AG08395 (cell line): ENCODE measurements at regions not wholly inside any gene's neighbourhood (a gene's known extent, or its start where the extent isn't known, plus 50 kb on each side); places are given as distances from the start of the nearest gene placed in this dataset.
"Not testable (repeated sequence)": the region's sequence is repeated elsewhere in the genome, so short reads cannot be mapped to it uniquely, and the experiment has no call there.

Source experiments
- DNase-seq: peaks from one replicate; pipeline ENCODE4 v3.0.0; 2012; ENCODE audit warnings: mixed read lengths, low spot score

DNA sequence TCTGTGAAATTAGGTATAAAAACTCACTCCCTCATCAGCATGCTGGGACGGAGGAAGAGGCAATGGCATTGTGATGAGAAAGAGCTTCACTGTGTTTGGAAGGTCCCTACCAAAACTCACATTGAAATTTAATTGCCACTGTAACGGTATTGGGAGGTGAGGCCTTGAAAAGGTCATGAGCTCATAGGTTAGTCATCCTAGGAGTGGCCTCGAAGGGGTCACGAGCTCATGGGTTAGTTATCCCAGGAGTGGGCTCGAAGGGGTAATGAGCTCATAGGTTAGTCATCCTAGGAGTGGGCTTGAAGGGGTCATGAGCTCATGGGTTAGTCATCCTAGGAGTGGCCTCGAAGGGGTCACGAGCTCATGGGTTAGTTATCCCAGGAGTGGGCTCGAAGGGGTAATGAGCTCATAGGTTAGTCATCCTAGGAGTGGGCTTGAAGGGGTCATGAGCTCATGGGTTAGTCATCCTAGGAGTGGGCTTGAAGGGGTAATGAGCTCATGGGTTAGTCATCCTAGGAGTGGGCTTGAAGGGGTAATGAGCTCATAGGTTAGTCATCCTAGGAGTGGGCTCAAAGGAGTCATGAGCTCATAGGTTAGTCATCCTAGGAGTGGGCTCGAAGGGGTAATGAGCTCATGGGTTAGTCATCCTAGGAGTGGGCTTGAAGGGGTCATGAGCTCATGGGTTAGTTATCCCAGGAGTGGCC is 582.7 kb downstream of the GLRX3 start:
- not testable (repeated sequence) for DNase-seq

DNA sequence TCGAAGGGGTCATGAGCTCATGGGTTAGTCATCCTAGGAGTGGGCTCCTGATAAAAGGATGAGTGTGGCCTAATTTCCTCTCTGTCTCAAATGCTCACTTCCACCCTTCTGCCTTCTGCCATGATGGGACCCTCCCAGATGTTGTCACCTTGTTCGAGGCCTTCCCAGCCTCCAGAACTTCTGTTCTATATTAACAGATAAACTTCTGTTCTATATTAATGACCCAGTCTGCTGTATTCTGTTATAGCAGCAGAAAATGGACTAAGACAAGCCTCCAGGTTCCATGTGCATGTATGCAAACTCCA is 583.2 kb downstream of the GLRX3 start:
- DNase-seq: no peak

DNA sequence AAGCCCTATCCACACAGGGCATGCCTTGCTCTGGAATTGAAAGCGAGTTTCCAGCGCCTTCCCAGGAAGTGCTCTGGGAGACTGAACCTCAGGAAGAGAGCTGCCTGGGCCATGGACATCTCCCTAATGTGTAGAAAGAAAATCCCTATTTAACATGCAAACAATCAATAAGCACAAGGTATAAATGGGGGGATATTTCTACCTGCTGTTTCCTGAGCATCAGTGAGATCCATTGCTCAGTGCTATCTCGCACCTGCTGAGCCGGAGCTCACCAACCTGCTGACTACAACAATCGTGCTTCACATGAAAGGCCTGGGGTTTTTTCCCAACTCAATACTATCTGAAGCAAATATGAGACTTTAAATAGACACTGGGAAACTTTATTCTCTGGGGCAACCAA is 584.0 kb downstream of the GLRX3 start:
- no peak for DNase-seq

DNA sequence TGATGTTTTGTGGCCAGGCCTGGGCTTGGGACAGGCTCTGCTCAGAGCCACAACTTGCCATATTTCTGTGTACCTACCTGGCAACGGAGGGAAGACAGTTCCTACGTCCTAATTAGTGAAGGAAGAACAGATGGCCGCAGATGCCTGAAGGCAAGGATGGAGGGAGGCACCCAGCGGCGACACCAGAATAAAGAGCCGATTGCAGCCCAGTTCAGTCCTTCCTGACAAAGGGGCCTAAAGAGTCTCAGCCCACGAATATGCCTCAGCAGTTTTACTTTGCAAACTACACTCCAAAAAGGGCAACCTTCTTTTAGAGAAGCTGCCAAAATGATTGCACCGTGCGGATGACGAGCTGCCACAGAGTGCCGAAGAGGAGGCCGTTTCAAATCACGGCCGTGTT is 585.8 kb downstream of the GLRX3 start:
- no peak for DNase-seq

DNA sequence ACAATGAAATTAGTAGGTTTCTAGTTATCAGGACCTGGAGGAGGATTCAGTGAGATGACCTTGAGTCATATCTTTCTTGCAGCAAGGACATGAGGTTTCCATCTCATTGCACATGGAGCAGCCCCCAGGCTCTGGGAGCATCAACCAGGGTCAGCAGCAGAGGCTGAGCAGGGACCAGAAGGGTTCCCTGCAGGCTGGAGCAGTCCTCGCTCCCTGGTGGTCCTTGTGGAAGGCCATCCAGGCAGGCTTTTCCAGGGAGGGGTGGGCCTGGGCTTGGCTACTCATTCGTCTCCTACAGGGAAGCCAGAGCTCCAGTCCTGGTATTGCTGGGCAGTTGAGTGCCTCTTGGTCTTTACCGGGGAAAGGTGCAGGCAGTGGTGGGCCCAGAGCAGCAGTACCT is 587.5 kb downstream of the GLRX3 start:
- DNase-seq: no peak

DNA sequence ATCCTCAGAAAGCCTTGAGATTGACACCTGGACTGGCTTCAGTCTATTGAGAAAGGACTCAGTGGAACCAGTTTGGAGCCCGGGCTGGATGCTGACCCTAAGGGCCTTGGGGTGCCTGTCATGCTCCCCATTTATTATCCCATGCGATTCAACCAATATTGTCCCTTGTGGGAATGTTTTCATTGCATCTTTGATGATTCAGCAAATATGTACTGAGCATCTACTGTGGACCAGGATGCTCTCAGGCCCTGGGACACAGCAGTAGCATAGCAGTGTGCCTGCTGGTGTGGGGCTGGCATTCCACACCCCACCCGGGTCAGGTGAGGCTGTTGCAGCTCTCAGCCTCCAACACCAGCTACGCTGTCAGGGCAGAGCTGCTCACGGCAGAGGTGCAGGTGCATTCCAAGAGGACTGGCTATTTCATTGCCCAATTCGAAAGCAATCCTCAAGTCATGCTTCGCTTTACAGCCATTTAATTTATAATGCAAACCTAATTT is 586.0 kb downstream of the TCERG1L start:
- no peak for DNase-seq

DNA sequence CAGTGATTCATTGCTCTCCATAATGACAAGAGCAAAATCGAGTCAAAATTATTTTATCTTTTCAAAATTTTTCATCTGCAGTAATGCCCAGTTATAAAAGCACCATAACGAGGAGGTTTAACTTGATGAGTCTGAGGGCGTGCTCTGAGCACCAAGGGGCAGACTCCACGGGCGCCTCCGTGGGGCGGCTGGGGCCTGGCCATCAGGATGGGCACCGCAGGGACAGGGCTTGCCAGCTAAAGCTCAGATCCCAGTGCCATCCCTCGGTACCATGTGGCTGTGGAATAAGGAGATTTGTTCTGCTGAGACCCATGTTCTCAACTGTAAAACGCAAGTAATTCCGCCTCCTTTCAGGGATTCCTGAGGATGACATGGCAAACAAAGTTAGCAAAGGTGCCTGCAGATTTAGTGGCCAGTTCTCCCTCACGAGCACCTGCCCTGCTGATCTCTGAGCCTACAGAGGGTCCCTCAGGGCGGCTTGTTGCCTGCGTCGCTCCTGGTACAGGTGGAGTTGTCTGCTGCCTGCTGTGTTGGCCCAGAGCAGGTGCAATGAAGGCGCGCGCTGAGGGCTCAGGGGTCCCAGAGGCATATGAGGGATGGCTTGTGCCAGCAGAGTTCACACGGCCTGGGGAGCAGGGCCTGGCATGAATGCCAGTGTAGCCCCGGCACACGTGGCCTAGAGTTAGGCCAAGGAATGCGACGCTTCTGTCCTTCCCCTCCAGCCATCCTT is 584.4 kb downstream of the TCERG1L start:
- DNase-seq: no peak

DNA sequence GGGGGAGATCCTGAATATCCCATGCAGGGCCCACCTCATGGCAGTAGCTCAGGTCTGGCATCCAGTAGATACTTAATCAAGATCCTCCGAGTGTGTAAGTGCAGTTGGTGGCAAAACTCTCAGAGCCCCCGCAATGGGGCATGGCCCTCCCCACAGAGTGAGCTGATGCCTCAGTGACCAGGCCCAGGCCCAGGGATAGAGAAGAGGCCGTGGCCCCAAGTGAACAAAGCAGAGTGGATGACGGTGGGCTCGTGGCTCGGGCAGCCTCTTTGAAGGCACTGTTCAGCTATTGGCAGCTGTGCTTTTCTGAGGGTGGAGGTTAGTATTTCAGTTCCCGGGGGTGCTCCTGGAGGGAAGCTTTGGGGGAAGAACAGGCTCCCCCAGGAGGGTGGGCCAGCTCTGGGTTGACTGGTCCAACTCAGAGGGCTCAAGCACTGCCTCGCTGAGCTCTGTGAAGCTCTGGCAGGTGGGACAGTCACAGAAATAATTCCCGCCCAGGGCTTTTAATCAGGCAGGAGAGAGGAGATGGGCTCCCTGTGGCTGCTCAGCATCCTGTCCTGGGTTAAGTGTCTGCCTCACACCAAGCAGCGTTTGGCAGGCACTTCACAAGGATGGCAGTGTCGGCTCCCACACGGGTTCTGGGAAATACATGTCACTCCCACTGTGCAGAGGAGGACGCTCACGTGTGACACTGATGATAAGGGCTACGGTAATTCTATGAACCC is 583.6 kb downstream of the TCERG1L start:
- no peak for DNase-seq

DNA sequence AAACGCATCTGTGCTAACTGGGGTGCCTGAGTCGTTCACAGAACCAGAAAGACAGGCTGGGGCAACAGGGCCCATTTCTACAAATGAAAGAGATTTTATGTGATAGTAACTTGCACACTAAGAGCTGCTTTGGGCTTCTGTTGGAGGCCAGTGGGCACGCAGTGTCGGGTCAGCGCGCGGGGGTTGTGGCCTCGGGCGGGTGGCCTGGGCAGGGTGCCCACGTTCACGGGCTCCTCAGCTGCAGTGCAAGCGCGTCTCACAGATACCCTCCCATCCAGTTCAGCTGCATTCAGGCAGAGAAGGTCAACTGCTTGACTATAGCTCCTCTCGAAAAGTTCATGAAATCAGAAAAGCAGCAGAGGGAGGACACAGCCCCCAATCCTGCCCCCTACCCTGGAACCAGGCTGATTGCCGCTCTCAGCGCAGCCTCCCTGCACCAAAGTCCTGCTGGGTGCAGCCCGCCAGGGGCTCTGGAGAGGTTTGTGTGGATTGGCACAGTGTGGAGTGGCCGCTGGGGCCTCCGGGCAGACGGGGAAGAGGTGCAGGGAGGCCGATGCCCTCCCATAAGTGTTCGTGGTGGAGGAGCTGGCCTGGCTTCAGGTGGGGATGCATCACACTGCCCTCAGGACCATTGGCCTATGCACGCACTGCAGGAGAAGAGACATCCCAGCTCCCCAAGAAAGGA is 582.8 kb downstream of the TCERG1L start:
- no peak for DNase-seq

DNA sequence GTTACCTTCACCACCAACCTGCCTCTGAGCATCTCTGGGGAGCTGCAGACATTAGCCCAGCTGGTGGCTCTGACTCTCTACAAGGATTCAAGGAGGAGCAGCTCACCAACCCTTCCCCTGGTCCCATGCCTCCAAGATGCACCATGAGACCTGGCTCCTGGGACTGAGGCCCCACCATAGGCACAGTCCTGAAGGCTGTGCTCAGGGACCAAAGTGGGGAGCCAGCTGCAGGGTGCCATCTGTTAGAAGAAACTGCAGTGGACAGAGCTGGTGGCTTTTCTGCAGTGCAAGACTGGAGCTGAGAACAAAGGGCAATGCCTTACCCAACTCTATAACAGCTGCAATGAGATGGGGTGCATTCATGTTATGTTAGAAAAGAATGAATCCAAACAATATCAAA is 581.6 kb downstream of the TCERG1L start:
- DNase-seq: no peak

DNA sequence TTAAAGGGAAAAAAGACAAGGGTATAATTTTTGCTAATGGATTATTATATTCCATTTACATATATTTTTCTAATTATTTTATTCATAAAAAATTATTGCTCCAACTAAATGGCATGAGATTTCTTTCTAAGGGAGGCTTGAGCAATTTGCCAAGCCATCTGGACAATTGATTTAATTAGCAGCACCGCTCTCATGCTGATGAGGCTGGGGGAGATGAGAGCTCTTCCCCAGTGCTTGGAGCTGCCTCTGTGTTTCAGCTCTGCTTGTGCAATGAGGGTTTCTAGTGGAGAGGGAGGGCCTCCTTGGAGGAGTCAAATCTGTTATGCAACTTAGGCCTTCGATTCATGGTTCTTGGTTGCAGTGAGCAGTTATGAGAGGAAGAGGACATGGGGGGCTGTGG is 574.3 kb downstream of the TCERG1L start:
- DNase-seq: no peak

DNA sequence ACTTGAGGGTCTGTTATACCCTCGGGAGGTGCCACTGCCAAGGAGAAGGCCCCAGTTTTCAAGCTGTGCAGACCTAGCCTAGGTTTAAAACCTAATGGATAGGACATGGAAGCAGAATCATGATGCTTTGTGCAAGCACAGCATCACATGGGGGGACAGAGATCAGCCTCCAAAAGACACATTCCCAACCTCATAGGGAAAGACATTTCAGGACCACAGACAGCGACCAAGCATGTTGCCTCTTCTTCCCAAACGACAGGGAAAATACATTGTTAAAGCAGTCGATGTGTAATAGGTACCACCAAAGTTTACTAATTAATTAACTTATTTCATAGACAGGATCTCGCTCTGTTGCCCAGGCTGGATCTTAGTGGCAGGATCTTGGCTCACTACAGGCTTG is 573.9 kb downstream of the TCERG1L start:
- DNase-seq: no peak

DNA sequence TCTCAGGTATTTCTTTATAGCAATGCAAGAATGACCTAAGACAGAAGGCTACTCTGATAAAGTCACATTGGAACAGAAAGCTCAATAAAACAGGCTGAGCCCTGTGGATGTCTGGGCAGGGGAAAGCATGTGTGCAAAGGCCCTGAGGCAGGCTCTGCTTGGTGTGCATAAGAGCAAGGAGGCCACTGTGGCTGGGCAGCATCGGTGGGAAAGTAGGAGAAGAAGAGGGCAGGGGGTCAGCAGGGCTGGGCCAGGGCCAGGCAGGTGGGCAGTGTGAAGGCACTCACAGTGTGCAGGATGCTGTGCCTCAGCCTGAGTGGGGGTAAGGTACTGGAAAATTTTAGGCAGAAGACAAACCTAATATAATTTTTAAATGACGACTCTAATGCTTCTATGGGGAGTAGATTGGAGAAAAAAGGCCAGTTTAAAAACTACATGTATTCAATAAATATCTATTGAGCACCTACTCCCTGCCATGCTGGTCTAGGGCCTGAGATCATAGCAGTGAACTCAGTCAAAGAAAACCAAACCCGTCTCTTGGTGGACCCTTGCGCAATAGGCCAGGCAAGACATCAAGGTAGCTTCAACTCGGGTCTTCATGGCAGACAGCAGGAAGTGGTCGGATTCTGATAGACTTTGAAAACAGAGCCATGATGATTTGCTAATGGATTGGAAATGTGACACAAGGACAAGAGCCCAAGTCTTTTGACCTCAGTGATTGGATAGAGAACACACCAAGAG is 572.3 kb downstream of the TCERG1L start:
- no peak for DNase-seq

DNA sequence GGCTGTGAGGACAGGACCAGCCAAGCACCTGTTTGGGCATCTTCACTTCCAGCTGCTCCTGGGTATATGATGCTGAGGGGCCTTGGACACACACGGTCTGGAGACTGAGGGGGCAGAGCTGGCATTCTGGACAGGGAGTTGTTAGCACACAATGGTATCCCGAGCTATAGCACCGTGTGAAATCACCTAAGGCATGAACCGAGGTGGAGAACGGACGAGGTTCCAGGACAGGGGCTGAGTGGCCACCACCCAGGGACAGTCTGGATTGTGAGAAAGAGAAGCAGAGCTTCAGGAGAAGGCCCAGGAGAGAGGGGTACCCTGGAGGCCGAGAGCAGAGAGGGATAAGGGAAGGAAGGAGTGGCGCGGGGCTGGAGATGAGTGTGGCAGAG is 571.8 kb downstream of the TCERG1L start:
- DNase-seq: no peak

DNA sequence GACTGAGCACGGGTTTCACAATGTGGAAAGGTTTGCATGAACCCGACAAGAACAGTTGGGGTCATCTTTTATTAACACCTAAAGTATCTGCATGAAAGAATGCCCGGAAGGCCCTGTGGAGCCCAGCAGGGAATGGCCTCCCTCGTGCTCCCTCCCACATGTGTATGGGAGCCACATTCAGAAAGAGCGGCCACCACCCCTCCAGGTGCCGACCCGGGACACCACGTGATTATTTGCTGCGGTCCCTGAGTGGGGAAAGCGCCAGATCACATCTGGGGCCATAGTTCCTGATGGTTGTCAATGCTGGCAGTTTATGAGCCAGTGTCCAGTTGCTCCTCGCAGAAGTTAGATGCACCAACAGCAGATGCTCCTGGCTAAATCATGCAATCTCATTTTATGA is 571.4 kb downstream of the TCERG1L start:
- no peak for DNase-seq

DNA sequence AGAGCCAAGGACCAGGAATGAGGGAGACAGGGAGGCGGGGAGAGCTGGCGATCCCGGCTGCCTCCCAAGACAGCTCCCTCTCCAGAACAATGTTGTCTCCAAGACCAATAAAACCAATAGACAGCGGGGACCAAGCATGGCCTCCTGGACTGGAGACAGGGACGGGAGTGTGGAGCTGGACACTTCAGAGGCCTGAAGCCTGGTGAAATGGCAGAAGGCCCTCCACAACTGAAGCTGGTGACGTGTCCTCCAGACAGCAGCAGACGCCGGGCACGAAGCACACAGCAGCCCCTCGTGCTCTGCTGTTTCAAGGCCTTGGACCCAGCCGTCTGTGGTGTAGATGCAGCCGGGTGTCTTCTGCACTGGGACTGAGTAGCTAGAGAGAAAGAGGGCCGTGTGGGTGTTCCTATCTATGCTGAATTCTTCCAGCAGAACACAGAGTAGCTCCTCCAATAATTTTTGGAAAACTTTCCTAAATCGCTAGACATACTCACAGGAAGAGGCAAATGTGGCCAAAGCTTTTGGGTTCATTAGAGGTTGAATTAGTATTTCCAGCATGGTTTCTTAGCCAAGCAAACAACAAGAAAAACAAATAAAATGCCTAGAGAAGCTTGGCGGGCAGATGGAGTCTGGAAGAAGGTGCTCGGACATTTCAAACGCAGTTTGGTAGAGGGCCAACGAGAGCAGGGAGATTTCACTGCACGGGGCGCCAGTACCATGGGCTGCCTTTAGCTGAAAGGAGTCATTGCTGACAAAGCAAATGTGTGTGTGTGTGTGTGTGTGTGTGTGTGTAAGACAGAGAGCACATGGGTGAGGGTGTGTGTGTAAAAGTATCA is 570.4 kb downstream of the TCERG1L start:
- DNase-seq: no peak

DNA sequence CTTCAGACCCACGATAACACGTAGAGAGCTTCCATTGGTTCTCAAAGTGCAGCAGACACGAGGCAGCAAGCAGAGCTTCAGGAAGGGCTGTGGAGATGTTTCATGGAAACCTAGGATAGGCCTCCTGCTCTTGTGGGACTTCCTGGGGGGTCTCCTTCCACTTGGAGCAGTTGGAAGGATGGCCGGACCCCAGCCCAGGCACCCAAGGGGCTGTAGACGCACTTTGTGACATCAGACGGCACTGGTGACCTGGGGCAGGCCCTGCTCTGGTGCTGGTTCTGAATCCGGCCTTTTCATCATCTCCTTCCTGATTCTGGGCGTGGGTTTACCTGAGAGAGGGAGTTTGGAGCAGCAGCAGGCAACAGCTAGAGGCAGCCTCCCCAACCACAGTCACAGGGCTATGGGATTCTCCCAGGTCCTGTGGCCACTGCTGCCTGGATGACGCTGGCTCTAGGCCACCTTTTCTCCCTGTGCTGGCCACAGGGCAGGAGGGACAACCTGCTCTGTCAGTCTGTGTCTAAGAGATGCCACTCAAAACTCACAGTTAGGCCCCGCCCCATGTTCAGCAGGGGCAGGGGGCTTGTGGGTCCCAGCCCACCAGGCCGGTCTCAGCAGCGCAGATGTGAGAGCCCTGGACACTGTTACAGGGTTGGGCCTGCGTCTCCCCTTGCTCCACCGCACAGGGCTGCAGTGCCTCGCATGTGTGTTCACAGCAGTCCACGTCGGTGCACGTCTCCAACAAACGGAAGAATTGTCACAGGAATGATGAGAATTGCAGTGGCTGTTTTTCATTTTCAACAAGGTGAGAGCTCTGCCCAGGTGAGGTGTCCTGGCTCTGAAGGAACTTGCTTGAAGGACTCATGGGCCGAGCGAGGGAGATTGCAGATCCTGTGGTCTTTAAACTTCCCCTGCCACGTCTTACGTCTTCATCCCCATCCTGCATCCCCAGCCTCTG is 569.3 kb downstream of the TCERG1L start:
- no peak for DNase-seq

DNA sequence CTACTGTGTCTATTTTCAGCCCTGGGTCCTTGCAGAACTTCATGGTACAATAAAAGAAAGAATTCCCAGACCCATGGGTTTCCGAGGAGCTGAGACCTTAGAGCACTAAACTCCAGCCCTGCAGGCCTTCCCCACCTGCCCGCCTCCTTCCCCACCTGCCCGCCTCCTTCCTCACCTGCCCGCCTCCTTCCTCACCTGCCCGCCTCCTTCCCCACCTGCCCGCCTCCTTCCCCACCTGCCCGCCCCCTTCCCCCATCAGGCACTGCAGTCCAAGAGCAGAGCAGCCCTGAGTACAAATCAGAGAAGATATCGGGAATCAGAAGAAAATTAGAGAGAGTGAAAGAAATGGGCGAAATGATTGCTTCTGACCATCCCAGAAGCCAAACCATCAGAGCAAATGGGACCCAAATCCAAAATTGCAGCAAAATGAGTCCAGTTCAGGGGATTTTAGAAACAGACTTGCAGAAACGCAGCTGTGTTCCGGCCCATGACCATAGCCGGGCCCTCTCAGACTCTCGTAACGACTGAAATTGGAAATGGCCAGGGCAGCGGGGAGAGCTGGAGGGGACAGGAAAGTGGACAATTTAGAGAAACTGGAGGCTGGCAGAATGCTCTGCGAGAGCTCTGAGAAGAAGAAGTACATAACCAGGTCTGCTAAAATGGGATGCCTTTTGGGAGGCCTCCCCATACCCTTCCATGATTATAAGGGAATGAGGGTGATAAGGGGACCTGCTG is 568.4 kb downstream of the TCERG1L start:
- DNase-seq: no peak

DNA sequence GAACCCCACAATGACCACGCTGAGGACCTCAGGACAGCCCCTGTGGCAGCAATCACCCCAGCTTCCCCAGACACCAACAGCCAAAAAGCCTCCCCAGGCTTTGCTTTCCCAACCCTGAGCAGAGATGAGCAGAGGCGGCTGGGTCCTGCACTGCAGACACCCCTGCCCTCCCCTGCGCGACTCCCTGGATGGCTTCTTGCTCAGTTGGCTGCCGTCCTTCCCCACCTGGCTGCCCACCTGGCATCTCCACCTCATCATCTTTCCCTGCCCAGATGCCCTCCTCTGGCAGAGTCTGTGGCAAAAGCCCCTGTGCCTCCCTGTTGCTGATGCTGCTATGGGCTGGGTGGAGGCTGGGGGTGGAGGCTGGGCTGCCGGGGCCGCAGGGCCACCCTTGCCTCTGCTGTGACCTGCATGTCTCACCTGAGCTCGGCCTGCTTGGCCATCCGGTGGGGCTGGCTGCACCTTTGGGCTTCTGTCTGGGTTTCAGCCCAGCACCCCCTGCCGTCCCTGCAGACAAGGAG is 567.7 kb downstream of the TCERG1L start:
- no peak for DNase-seq
